HepG2 (cell line): ENCODE measurements at regions not wholly inside any gene's neighbourhood (a gene's known extent, or its start where the extent isn't known, plus 50 kb on each side); places are given as distances from the start of the nearest gene placed in this dataset.

Source experiments
- ATAC-seq: fragments of 200-7000 bp; cut with Tn5 transposase; 3 replicates; pipeline ENCODE4 v1.9.1; 2020; ENCODE audit warnings: mild to moderate bottlenecking, moderate library complexity
- BruUV-seq: library from RNA; stranded (reverse); fragments of 400-500 nt; replicated peaks from 2 replicates; lab custom pipeline; 2021; lab: Mats Ljungman, UMichigan
- CTCF ChIA-PET: fragments of 300-600 bp; formaldehyde crosslinking; extraction: SDS; loops from one replicate; lab custom pipeline; 2021; ENCODE audit warnings: low total read pairs, inconsistent platforms, low intra/inter-chr PET ratio; lab: Yijun Ruan, JAX
- POLR2A ChIA-PET: fragments of 350-600 bp; sonication (Branson Sonifier 250); formaldehyde crosslinking; loops from one replicate; lab custom pipeline; 2020; ENCODE audit warnings: antibody characterized with exemption, inconsistent platforms; lab: Yijun Ruan, JAX
- DNase-seq: peaks from one replicate; pipeline ENCODE4 v3.0.0-alpha.2; 2015; ENCODE audit warnings: low spot score
- FAIRE-seq: peaks from 3 replicates; lab custom pipeline; 2011; peaks lifted over from hg19 to GRCh38; lab: Jason Lieb, UNC
- H2AFZ ChIP-seq: one replicate; pipeline ENCODE4 v1.6.1; 2011; ENCODE audit warnings: low read length, inconsistent platforms
- H3K27ac ChIP-seq: fragments of 300-600 bp; 3 replicates; pipeline ENCODE4 v1.8.0; 2011; ENCODE audit warnings: mixed run types, mild to moderate bottlenecking, mixed read lengths, low read length, inconsistent platforms; ENCODE audit not compliant: insufficient read depth; ENCODE audit errors: extremely low read length
- H3K27me3 ChIP-seq, 2 experiments: fragments of 200-600 bp in 1 of 2; 2 replicates in 1 of 2; 3 replicates in 1 of 2; pipeline versions ENCODE4 v1.6.0 to v1.8.0; 2011; ENCODE audit warnings: low read length in 2 of 2, mild to moderate bottlenecking in 2 of 2, moderate library complexity in 2 of 2, inconsistent platforms in 1 of 2; ENCODE audit not compliant: insufficient read depth in 2 of 2, control insufficient read depth in 1 of 2
- H3K36me3 ChIP-seq, 2 experiments: fragments of 200-600 bp in 1 of 2; replicated peaks in 1 of 2; 2 replicates in 1 of 2; 3 replicates in 1 of 2; pipeline versions ENCODE4 v1.5.1 to v1.8.0; 2011; ENCODE audit warnings: low read length in 2 of 2, inconsistent platforms in 1 of 2; ENCODE audit not compliant: insufficient read depth in 2 of 2, control insufficient read depth in 1 of 2
- H3K4me1 ChIP-seq: 2 replicates; pipeline ENCODE4 v1.5.1; 2012; ENCODE audit warnings: low read length, inconsistent platforms; ENCODE audit not compliant: insufficient read depth
- H3K4me2 ChIP-seq: 2 replicates; pipeline ENCODE4 v1.6.0; 2011; ENCODE audit warnings: low read depth, low read length, inconsistent platforms
- H3K4me3 ChIP-seq, 3 experiments: fragments of 200-600 bp in 1 of 3; sonication (generic), shearing (Covaris generic) in 1 of 3; replicated peaks in 1 of 3; 2 replicates each; pipeline ENCODE4 v1.5.1; 2011 to 2016; ENCODE audit warnings: low read length in 3 of 3, inconsistent platforms in 2 of 3, low read depth in 2 of 3, mild to moderate bottlenecking in 2 of 3, control low read depth in 1 of 3, mixed read lengths in 1 of 3; ENCODE audit not compliant: insufficient read depth in 1 of 3
- H3K79me2 ChIP-seq: one replicate; pipeline ENCODE4 v1.6.1; 2011; ENCODE audit warnings: low read length, inconsistent platforms; ENCODE audit not compliant: insufficient read depth
- H3K9ac ChIP-seq: 2 replicates; pipeline ENCODE4 v1.6.0; 2011; ENCODE audit warnings: mild to moderate bottlenecking, low read depth, low read length, inconsistent platforms; ENCODE audit not compliant: insufficient read depth
- H3K9me3 ChIP-seq: 2 replicates; pipeline ENCODE4 v1.5.1; 2012; ENCODE audit warnings: mild to moderate bottlenecking, low read length
- H4K20me1 ChIP-seq: 2 replicates; pipeline ENCODE4 v1.6.0; 2011; ENCODE audit warnings: inconsistent platforms, mild to moderate bottlenecking, low read length, moderate library complexity; ENCODE audit not compliant: insufficient read depth
- ATF7 ChIP-seq, 2 experiments: fragments of 450-650 bp in 1 of 2; sonication (generic) in 1 of 2; formaldehyde crosslinking in 1 of 2; IDR thresholded peaks; 2 replicates each; pipeline versions ENCODE4 v1.4.0 to v1.6.1; 2016 to 2020; ENCODE audit warnings: antibody characterized with exemption in 1 of 2, mild to moderate bottlenecking in 1 of 2, missing genetic modification reagents in 1 of 2
- CCAR2 ChIP-seq: fragments of 200-400 bp; formaldehyde crosslinking; optimal IDR thresholded peaks from 2 replicates; pipeline ENCODE3; 2018; ENCODE audit warnings: low read depth, mild to moderate bottlenecking, low read length, moderate library complexity
- CREB1 ChIP-seq, 2 experiments: fragments of 450-650 bp in 1 of 2; IDR thresholded peaks; 2 replicates each; pipeline ENCODE4 v1.6.1; 2016 to 2017; ENCODE audit warnings: control low read depth in 1 of 2, mild to moderate bottlenecking in 1 of 2, missing compliant biosample characterization in 1 of 2, missing genetic modification characterization in 1 of 2
- MBNL3 ChIP-seq: fragments of 250-450 bp; sonication (Bioruptor Pico); conservative IDR thresholded peaks from 2 replicates; pipeline ENCODE4 v1.8.0; 2022; ENCODE audit warnings: mild to moderate bottlenecking, inconsistent platforms
- SMARCC2 ChIP-seq: fragments of 450-650 bp; IDR thresholded peaks from 2 replicates; pipeline ENCODE4 v1.6.1; 2017; ENCODE audit warnings: antibody characterized with exemption, mild to moderate bottlenecking
- SRSF9 ChIP-seq: fragments of 200-400 bp; formaldehyde crosslinking; IDR thresholded peaks from 2 replicates; pipeline ENCODE4 v1.6.1; 2018; ENCODE audit warnings: borderline replicate concordance, mild to moderate bottlenecking, low read depth, low read length; ENCODE audit not compliant: insufficient read depth, poor library complexity, severe bottlenecking
- SYNCRIP ChIP-seq: fragments of 200-400 bp; formaldehyde crosslinking; IDR thresholded peaks from 2 replicates; pipeline ENCODE4 v1.6.1; 2018; ENCODE audit warnings: mild to moderate bottlenecking, low read depth, low read length; ENCODE audit not compliant: insufficient read depth
- TFAP4 ChIP-seq: sonication (generic); IDR thresholded peaks from 2 replicates; pipeline ENCODE4 v1.6.1; 2016; ENCODE audit warnings: low read depth, borderline replicate concordance
- ZBTB10 ChIP-seq: sonication (generic); formaldehyde crosslinking; IDR thresholded peaks from 2 replicates; pipeline ENCODE4 v1.4.0; 2020; ENCODE audit warnings: missing genetic modification reagents, borderline replicate concordance
- ZBTB3 ChIP-seq: sonication (generic); formaldehyde crosslinking; IDR thresholded peaks from 2 replicates; pipeline ENCODE4 v1.4.0; 2020; ENCODE audit warnings: low read depth, mild to moderate bottlenecking, moderate library complexity, missing genetic modification reagents, borderline replicate concordance
- ZFP62 ChIP-seq: sonication (generic); formaldehyde crosslinking; IDR thresholded peaks from 2 replicates; pipeline ENCODE4 v1.4.0; 2020; ENCODE audit warnings: missing genetic modification reagents
- ZNF687 ChIP-seq: sonication (generic); formaldehyde crosslinking; IDR thresholded peaks from 2 replicates; pipeline ENCODE4 v1.5.1; 2020; ENCODE audit warnings: mild to moderate bottlenecking, missing genetic modification reagents, moderate library complexity
- ZNF7 ChIP-seq: IDR thresholded peaks from 2 replicates; pipeline ENCODE4 v1.6.1; 2016; ENCODE audit warnings: missing biosample characterization, missing genetic modification reagents
- WGBS: methylation state at CpG from one replicate; pipeline ENCODE4 v1.1.6; 2017; ENCODE audit warnings: low lambda C conversion rate; 5-methylcytosine and 5-hydroxymethylcytosine counted together
- in situ Hi-C: cut with HindIII; loops from 2 replicates; pipeline ENCODE4 v1.10.0; 2017; ENCODE audit warnings: low pct_unique_long_range_greater_than_20kb; ENCODE audit not compliant: extremely low pct_ligation_motif_present
- intact Hi-C: fragments of 100-400 bp; cut with micrococcal nuclease; formaldehyde crosslinking; loops from one replicate; pipeline ENCODE4 v1.10.0; 2022; ENCODE audit not compliant: unreplicated experiment

- H3K9ac ChIP-seq, result no peak overlapping the region
- no TSS peak for BruUV-seq
- no peaks in the 10 kb centered on the region for H3K9me3 ChIP-seq
- H3K27ac ChIP-seq, result no peak overlapping the region
- H4K20me1 ChIP-seq, result no peaks in the 10 kb centered on the region
- CTCF ChIA-PET, result no interaction called here
- 0% methylated on average over 3 of the region's 3 CpGs for WGBS
- H3K4me2 ChIP-seq, result no peak overlapping the region
- FAIRE-seq (no peak), ATAC-seq (no peak), DNase-seq (no peak)
- POLR2A ChIA-PET, result no interaction called here
- no peaks in the 10 kb centered on the region for H3K36me3 ChIP-seq
- TF ChIP-seq ZFP62 (CRISPR knock-in tag), result no peak
- TF ChIP-seq ZBTB10 (CRISPR knock-in tag), result no peak
- TF ChIP-seq ZNF7, result no peak
- TF ChIP-seq SRSF9, result no peak
- TF ChIP-seq SYNCRIP, result no peak
- TF ChIP-seq ZNF687, result no peak
- TF ChIP-seq MBNL3 (CRISPR knock-in tag), result no peak
- TF ChIP-seq ATF7 (IDR thresholded peaks at IDR 0.05), result peak; percentile 84
- no peak for TF ChIP-seq ATF7 (CRISPR knock-in tag; IDR thresholded peaks at IDR 0.05)
- TF ChIP-seq CCAR2, result no peak
- TF ChIP-seq TFAP4, result no peak
- TF ChIP-seq CREB1 (IDR thresholded peaks at IDR 0.05), result peak; percentile 93
- TF ChIP-seq CREB1 (CRISPR knock-in tag; IDR thresholded peaks at IDR 0.05), result no peak
- no peak for TF ChIP-seq SMARCC2
- TF ChIP-seq ZBTB3 (CRISPR knock-in tag), result no peak
- no peaks in the 10 kb centered on the region for H3K79me2 ChIP-seq
- H3K4me1 ChIP-seq, result no peaks in the 10 kb centered on the region
- H2AFZ ChIP-seq, result no peak overlapping the region
- H3K27me3 ChIP-seq, result no peaks in the 10 kb centered on the region
- intact Hi-C loops (no loop called here), in situ Hi-C loops (no loop called here)
- H3K4me3 ChIP-seq, result no peak overlapping the region
Measured at GRCh38 chr18:25873833-25874232, 216.6 kb downstream of the SS18 start.
